Nephron (organoid): ENCODE measurements at regions not wholly inside any gene's neighbourhood (a gene's known extent, or its start where the extent isn't known, plus 50 kb on each side); places are given as distances from the start of the nearest gene placed in this dataset.

Source experiments
- H3K27ac Mint-ChIP-seq, 3 experiments: 2 replicates each; pipeline ENCODE4 v1.8.0; 2020; ENCODE audit warnings: mixed read lengths in 3 of 3, mild to moderate bottlenecking in 2 of 3, moderate library complexity in 1 of 3
- H3K27me3 Mint-ChIP-seq: 2 replicates; pipeline ENCODE4 v1.8.0; 2021; ENCODE audit warnings: low read depth, mild to moderate bottlenecking, moderate library complexity, mixed read lengths
- H3K36me3 Mint-ChIP-seq: 2 replicates; pipeline ENCODE4 v1.8.0; 2020; ENCODE audit warnings: low read depth, mixed read lengths
- H3K4me1 Mint-ChIP-seq: 2 replicates; pipeline ENCODE4 v1.8.0; 2020; ENCODE audit warnings: mixed read lengths
- H3K4me3 Mint-ChIP-seq, 3 experiments: 2 replicates each; pipeline ENCODE4 v1.8.0; 2020; ENCODE audit warnings: mild to moderate bottlenecking in 3 of 3, mixed read lengths in 3 of 3, moderate library complexity in 2 of 3
- H3K9me3 Mint-ChIP-seq: 2 replicates; pipeline ENCODE4 v1.8.0; 2020; ENCODE audit warnings: mixed read lengths
- TF ChIP-seq, protein P1 (sequence below), 3 experiments: fragments of 200-600 bp; sonication (generic); IDR thresholded peaks; one replicate each; pipeline ENCODE4 v1.5.0; 2021; ENCODE audit warnings: antibody characterized with exemption in 3 of 3; ENCODE audit not compliant: unreplicated experiment in 3 of 3

DNA sequence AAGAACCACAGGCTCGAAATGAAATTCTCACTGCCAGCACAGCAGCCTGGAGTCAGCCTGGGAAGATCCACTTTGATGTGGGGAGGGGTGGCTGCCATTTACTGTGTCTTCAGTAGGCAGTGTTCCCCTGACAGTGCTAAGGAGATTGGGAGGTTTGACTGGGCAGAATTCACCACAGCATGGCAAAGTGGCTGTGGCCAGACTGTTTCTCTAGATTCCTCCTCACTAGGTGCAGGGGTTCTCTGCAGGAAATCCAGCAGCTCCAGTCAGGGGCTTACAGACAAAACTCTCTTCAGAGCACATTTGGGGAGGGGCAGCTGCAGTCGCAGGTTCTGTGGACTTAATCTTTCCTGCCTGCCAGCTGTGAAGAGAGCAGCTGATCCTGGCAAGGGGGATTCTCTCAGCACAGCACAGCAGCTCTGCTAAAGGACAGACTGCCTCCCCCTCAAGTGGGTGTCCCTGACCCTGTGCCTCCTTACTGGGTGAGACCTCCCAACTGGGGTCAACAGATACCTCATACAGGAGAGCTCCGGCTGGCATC lies 1174.0 kb downstream of the RAPGEF2 start:
- H3K27me3 Mint-ChIP-seq: no peaks in the 10 kb centered on the region
- peaks cover 57% of the 10 kb centered on the region for H3K9me3 Mint-ChIP-seq
- no peaks in the 10 kb centered on the region for H3K36me3 Mint-ChIP-seq
- no peaks in the 10 kb centered on the region for H3K4me1 Mint-ChIP-seq
- TF ChIP-seq, protein P1, sequence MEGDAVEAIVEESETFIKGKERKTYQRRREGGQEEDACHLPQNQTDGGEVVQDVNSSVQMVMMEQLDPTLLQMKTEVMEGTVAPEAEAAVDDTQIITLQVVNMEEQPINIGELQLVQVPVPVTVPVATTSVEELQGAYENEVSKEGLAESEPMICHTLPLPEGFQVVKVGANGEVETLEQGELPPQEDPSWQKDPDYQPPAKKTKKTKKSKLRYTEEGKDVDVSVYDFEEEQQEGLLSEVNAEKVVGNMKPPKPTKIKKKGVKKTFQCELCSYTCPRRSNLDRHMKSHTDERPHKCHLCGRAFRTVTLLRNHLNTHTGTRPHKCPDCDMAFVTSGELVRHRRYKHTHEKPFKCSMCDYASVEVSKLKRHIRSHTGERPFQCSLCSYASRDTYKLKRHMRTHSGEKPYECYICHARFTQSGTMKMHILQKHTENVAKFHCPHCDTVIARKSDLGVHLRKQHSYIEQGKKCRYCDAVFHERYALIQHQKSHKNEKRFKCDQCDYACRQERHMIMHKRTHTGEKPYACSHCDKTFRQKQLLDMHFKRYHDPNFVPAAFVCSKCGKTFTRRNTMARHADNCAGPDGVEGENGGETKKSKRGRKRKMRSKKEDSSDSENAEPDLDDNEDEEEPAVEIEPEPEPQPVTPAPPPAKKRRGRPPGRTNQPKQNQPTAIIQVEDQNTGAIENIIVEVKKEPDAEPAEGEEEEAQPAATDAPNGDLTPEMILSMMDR (IDR thresholded peaks at IDR 0.05; ENCODE audit: unreplicated experiment in 3 of 3): no peak
- H3K4me3 Mint-ChIP-seq: no peak overlapping the region
- no peak overlapping the region for H3K27ac Mint-ChIP-seq

DNA sequence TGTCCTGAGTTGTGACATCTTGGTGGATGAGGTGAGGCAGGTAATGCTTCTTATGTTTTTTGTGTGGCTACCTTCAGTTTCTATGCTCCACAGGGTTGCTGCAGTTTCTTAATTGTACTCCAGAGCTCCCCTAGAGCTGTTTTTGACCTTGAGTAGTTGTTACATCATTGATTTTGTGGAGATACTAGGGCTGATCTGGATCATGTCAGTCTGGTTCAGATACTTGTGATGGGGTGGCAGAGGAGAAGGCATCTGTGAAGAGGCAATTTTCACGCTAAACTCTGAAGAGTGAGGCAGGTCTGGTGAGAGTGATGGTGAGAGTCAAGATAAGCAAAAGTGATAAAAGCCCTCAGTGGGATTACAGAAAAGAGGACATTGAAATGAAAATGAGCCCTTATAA lies 1180.2 kb downstream of the RAPGEF2 start:
- Mint-ChIP-seq H3K36me3 (no peaks in the 10 kb centered on the region), H3K4me1 (no peaks in the 10 kb centered on the region), H3K27me3 (no peaks in the 10 kb centered on the region), H3K27ac (no peak overlapping the region), H3K9me3 (peaks cover 30% of the 10 kb centered on the region), H3K4me3 (no peak overlapping the region)
- TF ChIP-seq, protein P1 (IDR thresholded peaks at IDR 0.05; ENCODE audit: unreplicated experiment in 3 of 3): no peak

DNA sequence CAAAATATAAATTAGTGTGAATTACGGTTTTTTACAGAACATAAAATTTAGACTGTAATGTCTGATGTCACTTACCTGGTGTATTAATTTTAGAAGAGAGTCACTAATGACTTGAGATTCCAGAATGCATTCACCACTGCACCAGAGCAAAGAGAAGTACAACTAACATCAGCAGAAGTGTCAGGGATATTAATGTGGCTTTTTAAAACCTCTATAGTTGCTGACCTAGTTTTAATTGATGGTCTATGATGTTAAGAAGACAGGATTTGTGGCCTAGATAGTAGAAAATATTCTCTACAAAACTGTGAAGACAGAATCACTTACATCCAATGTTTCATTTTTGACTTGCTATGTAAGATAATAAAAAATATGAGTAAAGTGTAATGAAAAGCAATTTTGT lies 1181.6 kb downstream of the RAPGEF2 start:
- Mint-ChIP-seq H3K9me3 (peaks cover 24% of the 10 kb centered on the region), H3K27ac (no peak overlapping the region), H3K4me3 (no peak overlapping the region), H3K36me3 (no peaks in the 10 kb centered on the region), H3K27me3 (no peaks in the 10 kb centered on the region), H3K4me1 (no peaks in the 10 kb centered on the region)
- TF ChIP-seq, protein P1 (IDR thresholded peaks at IDR 0.05; ENCODE audit: unreplicated experiment in 3 of 3): no peak

DNA sequence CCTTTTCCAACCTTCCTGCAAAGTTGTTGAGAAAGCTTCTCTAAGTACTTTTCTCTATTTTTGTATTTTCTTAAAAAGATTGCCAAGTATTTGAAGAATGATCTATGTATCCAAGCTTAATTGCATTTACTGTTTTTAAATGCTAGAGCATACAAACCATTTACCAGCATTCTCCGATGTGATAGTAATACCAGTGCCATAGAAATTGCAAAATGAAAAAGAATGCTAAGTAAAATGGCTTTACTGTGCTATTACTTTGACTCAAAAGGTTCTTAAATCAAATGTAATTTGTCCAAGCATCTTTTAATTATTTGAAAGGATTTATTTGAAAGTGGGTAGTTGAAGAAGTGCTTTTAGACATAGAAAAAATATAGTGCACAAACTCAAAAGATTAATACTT lies 1183.2 kb downstream of the RAPGEF2 start:
- H3K27me3 Mint-ChIP-seq: no peaks in the 10 kb centered on the region
- no peak overlapping the region for H3K4me3 Mint-ChIP-seq
- TF ChIP-seq, protein P1 (IDR thresholded peaks at IDR 0.05; ENCODE audit: unreplicated experiment in 3 of 3): no peak
- H3K4me1 Mint-ChIP-seq: no peaks in the 10 kb centered on the region
- H3K9me3 Mint-ChIP-seq: peaks cover 10% of the 10 kb centered on the region
- H3K36me3 Mint-ChIP-seq: no peaks in the 10 kb centered on the region
- H3K27ac Mint-ChIP-seq: no peak overlapping the region

DNA sequence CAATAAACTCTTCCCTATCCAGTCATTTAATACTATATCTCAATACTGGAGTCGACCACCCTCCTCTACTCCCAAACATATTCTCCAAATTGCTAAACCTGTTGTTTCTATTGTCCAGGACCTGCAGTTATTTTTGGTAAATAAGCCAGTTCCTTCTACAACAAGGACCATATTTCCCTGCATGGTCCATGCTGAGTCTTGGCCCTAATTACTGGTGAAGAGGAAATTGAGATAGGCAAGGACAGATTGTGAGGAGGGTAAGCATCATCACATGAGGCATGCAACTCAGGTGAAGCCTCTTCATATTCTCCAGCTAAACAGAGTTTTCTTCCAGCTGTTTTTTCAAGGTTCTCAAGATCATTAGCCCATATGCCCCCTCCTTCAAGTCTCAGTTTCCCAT lies 1193.6 kb downstream of the RAPGEF2 start:
- H3K36me3 Mint-ChIP-seq: no peaks in the 10 kb centered on the region
- no peaks in the 10 kb centered on the region for H3K27me3 Mint-ChIP-seq
- no peaks in the 10 kb centered on the region for H3K4me1 Mint-ChIP-seq
- no peak overlapping the region for H3K4me3 Mint-ChIP-seq
- H3K9me3 Mint-ChIP-seq: no peaks in the 10 kb centered on the region
- H3K27ac Mint-ChIP-seq: no peak overlapping the region
- TF ChIP-seq, protein P1 (IDR thresholded peaks at IDR 0.05; ENCODE audit: unreplicated experiment in 3 of 3): no peak

DNA sequence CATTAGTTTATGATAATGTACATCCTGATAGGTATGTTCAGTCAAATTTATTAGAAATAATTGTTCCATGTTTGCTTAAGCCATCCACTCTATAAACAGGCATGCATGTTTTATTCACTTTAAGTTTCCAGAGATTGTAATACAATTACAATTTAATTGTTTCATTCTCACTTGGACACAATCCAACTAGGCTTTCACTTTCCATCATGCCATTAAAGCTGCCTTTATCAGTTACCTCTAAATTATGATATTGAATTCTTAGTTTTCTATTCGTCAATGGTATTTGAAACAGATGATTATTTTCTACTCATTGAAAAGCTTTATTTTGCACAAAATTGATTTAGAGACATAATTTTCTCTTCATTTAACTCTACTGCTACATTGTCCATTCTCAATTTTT lies 1196.3 kb downstream of the RAPGEF2 start:
- TF ChIP-seq, protein P1 (IDR thresholded peaks at IDR 0.05; ENCODE audit: unreplicated experiment in 3 of 3): no peak
- no peaks in the 10 kb centered on the region for H3K4me1 Mint-ChIP-seq
- no peaks in the 10 kb centered on the region for H3K9me3 Mint-ChIP-seq
- H3K4me3 Mint-ChIP-seq: no peak overlapping the region
- H3K36me3 Mint-ChIP-seq: no peaks in the 10 kb centered on the region
- no peaks in the 10 kb centered on the region for H3K27me3 Mint-ChIP-seq
- peak overlapping the region in 1 of 3 experiments; percentile 15 for H3K27ac Mint-ChIP-seq
